Neural progenitor cell (in vitro differentiated cells): ENCODE measurements at regions not wholly inside any gene's neighbourhood (a gene's known extent, or its start where the extent isn't known, plus 50 kb on each side); places are given as distances from the start of the nearest gene placed in this dataset.

ENCODE experiments used
- DNase-seq: peaks from one replicate; pipeline ENCODE4 v3.0.0-alpha.2; 2016; ENCODE audit warnings: low spot score
- H2AFZ ChIP-seq: fragments of 200-600 bp; sonication (generic); replicated peaks from 2 replicates; pipeline ENCODE4 v1.6.1; 2016; ENCODE audit warnings: antibody characterized with exemption
- H3F3A ChIP-seq: fragments of 200-600 bp; sonication (generic); 2 replicates; pipeline ENCODE4 v1.6.1; 2016; ENCODE audit warnings: antibody characterized with exemption, low read depth
- H3K27ac ChIP-seq: fragments of 200-600 bp; sonication (generic); 2 replicates; pipeline ENCODE4 v1.5.1; 2016; ENCODE audit warnings: mild to moderate bottlenecking
- H3K27me3 ChIP-seq: fragments of 200-600 bp; sonication (generic); 2 replicates; pipeline ENCODE4 v1.6.1; 2016; ENCODE audit warnings: mild to moderate bottlenecking, moderate library complexity
- H3K36me3 ChIP-seq: fragments of 200-600 bp; sonication (generic); 2 replicates; pipeline ENCODE4 v1.5.1; 2016
- H3K4me1 ChIP-seq: fragments of 200-600 bp; sonication (generic); 2 replicates; pipeline ENCODE4 v1.6.1; 2016; ENCODE audit warnings: mixed run types
- H3K4me2 ChIP-seq: fragments of 200-600 bp; sonication (generic); 2 replicates; pipeline ENCODE4 v1.6.1; 2016
- H3K4me3 ChIP-seq: fragments of 200-600 bp; sonication (generic); 2 replicates; pipeline ENCODE4 v1.5.1; 2016
- H3K79me2 ChIP-seq: fragments of 200-600 bp; sonication (generic); 2 replicates; pipeline ENCODE4 v1.6.1; 2016; ENCODE audit warnings: low read depth
- H3K9ac ChIP-seq: fragments of 200-600 bp; sonication (generic); 2 replicates; pipeline ENCODE4 v1.6.1; 2016
- H3K9me3 ChIP-seq: fragments of 200-600 bp; sonication (generic); 2 replicates; pipeline ENCODE4 v1.5.1; 2016; ENCODE audit warnings: low read depth
- H4K20me1 ChIP-seq: fragments of 200-600 bp; sonication (generic); 2 replicates; pipeline ENCODE4 v1.6.1; 2016; ENCODE audit warnings: low read depth
- H3K27ac Mint-ChIP-seq: 3 replicates; pipeline ENCODE4 v1.8.0; 2021; ENCODE audit warnings: mixed read lengths
- H3K27me3 Mint-ChIP-seq: 2 replicates; pipeline ENCODE4 v1.8.0; 2022; ENCODE audit warnings: low read depth, mild to moderate bottlenecking, inconsistent platforms, moderate library complexity, mixed read lengths; ENCODE audit not compliant: insufficient read depth
- H3K36me3 Mint-ChIP-seq: 3 replicates; pipeline ENCODE4 v1.8.0; 2021; ENCODE audit warnings: mixed read lengths
- H3K4me1 Mint-ChIP-seq: 3 replicates; pipeline ENCODE4 v1.8.0; 2021; ENCODE audit warnings: mixed read lengths
- H3K4me3 Mint-ChIP-seq: 3 replicates; pipeline ENCODE4 v1.8.0; 2021; ENCODE audit warnings: mild to moderate bottlenecking, moderate library complexity, mixed read lengths
- H3K9me3 Mint-ChIP-seq: 3 replicates; pipeline ENCODE4 v1.8.0; 2020; ENCODE audit warnings: mixed read lengths
- EZH2 ChIP-seq: fragments of 200-600 bp; sonication (generic); IDR thresholded peaks from 2 replicates; pipeline ENCODE4 v1.6.1; 2017; ENCODE audit warnings: antibody characterized with exemption, mild to moderate bottlenecking, moderate library complexity
- EZH2phosphoT487 ChIP-seq: fragments of 200-600 bp; sonication (generic); IDR thresholded peaks from 2 replicates; pipeline ENCODE4 v1.6.1; 2017; ENCODE audit warnings: antibody characterized with exemption
- TF ChIP-seq, protein P1 (sequence below): fragments of 200-600 bp; sonication (generic); IDR thresholded peaks from 2 replicates; pipeline ENCODE4 v1.5.1; 2017; ENCODE audit warnings: antibody characterized with exemption, mild to moderate bottlenecking

DNA sequence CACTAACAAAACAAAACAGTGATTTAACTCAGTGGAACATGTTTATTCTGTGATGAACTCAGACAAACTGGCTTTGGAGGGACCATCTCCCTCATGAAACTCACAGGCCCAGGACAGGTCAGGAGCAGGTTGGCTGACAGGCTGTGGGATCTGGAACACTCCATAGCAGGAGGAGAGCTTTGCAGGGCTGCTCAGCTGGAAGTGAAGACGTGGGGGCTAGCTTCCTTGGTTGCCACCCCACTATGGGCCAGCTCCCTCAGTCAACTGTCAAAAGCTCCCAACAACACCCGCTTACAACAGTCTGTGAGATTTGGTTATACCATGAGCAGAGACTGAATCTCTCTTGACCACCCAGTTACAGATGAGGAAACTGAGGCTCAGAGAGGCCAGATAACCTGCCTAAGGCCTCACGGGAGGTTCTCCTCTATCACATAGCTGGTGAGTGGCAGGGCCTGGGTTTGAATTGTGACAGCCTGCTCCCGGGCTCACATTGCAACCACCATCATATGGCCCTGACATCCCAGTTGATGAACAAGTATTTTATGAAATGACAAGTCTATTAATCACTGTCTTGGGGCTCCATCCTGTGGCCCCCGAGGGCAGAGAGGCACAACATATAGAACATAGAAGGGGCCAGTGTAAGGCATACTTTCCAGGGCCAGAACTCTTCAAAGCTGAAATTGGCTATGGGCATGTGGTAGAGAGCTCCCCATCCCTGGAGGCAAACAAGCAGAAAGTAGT, 473.4 kb downstream of the MN1 start:
- H3K4me3 Mint-ChIP-seq: no peak overlapping the region

DNA sequence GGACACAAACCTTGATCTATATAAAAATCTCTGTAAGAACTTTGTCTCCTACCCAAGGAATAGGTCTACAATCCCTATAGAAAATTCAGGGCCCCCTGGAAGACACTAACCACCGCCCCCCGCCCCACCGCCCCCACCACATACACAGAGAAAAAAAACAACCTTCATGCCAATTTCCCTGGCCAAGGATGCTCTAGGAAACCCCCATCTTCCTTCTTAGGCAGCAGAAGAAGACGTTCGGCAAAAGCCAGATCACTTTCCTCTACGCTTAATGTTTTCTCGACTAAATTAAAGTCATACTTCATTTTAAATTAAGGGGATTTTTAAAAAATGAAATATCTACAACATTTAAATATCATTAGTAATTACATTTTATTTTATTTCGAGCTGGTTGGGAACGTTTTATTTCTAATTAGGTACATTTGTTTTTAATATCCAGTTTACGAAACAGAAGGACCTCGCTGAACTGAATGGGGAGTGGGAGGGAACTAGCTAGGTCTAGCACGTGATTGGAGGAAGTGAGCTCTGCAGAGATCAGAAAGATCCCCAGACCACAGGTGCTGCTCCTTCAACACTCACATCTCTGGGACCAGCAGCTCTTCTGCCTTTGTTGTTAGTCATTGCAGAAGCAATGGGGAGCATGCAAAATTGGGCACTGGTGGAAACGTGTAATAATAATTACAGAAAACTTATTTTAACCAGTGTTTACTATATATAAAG, 472.3 kb downstream of the MN1 start:
- Histone ChIP-seq H2AFZ (peak overlapping the region; percentile 60), H3K27me3 (no peaks in the 10 kb centered on the region), H3K4me3 (peak overlapping the region; percentile 20), H3F3A (peaks cover 3% of the 10 kb centered on the region), H3K9ac (no peak overlapping the region), H4K20me1 (no peaks in the 10 kb centered on the region), H3K9me3 (no peaks in the 10 kb centered on the region), H3K4me2 (peak overlapping the region; percentile 68), H3K79me2 (no peaks in the 10 kb centered on the region), H3K36me3 (no peaks in the 10 kb centered on the region), H3K27ac (no peak overlapping the region), H3K4me1 (peaks cover 15% of the 10 kb centered on the region)
- Mint-ChIP-seq H3K9me3 (no peaks in the 10 kb centered on the region), H3K4me3 (peak overlapping the region; percentile 63), H3K36me3 (no peaks in the 10 kb centered on the region), H3K27me3 (peaks cover 12% of the 10 kb centered on the region), H3K4me1 (peaks cover 29% of the 10 kb centered on the region), H3K27ac (no peak overlapping the region)
- DNase-seq: peak; percentile 68
- TF ChIP-seq, protein P1, sequence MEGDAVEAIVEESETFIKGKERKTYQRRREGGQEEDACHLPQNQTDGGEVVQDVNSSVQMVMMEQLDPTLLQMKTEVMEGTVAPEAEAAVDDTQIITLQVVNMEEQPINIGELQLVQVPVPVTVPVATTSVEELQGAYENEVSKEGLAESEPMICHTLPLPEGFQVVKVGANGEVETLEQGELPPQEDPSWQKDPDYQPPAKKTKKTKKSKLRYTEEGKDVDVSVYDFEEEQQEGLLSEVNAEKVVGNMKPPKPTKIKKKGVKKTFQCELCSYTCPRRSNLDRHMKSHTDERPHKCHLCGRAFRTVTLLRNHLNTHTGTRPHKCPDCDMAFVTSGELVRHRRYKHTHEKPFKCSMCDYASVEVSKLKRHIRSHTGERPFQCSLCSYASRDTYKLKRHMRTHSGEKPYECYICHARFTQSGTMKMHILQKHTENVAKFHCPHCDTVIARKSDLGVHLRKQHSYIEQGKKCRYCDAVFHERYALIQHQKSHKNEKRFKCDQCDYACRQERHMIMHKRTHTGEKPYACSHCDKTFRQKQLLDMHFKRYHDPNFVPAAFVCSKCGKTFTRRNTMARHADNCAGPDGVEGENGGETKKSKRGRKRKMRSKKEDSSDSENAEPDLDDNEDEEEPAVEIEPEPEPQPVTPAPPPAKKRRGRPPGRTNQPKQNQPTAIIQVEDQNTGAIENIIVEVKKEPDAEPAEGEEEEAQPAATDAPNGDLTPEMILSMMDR: no peak
- TF ChIP-seq EZH2 (no peak), EZH2phosphoT487 (no peak)

More for the DNA sequence above, 473.4 kb downstream of the MN1 start:
- Histone ChIP-seq H3K4me3 (no peak overlapping the region), H3K4me2 (no peak overlapping the region), H2AFZ (no peak overlapping the region), H3K9me3 (no peaks in the 10 kb centered on the region), H3K36me3 (no peaks in the 10 kb centered on the region), H3K4me1 (peaks cover 19% of the 10 kb centered on the region), H3F3A (peaks cover 3% of the 10 kb centered on the region), H3K27ac (no peak overlapping the region), H4K20me1 (no peaks in the 10 kb centered on the region), H3K27me3 (no peaks in the 10 kb centered on the region), H3K79me2 (no peaks in the 10 kb centered on the region), H3K9ac (no peak overlapping the region)
- Mint-ChIP-seq H3K4me1 (peaks cover 34% of the 10 kb centered on the region), H3K27ac (no peak overlapping the region), H3K27me3 (peaks cover 11% of the 10 kb centered on the region), H3K36me3 (no peaks in the 10 kb centered on the region), H3K9me3 (no peaks in the 10 kb centered on the region)
- no peak for TF ChIP-seq EZH2phosphoT487
- TF ChIP-seq EZH2: no peak
- TF ChIP-seq, protein P1: no peak
- DNase-seq: no peak

DNA sequence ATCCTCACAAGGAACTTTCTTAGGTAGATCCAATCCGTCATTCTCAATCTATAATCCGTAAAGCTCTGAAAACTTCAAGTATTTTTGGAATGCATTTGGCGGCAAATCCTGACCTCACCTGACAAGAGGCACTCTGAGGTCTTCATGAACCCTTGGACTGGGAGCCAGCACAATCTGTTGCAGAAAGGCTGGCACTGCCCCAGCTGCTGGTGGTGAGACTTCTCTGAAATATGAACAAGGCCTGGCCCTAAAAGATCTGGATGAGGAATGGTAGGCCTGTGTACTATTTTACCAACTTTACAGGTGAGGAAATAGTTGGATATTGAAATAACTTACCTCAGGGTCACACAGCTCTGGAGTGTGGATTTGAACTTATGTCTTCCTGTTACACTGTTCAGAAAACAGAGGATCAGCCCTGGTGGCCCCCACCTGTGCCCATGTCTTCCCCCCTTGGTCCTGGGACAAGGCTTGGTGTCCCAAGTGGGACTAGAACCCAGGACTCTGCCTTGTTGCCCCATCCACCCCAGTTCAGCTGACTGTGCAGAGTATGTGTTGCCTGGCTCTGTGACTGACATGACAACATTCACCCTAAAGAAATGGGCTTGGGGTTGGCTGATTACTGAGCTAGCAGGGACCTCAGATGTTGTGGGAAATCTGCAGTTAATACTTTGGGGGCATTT, 471.4 kb downstream of the MN1 start:
- Histone ChIP-seq H3K79me2 (no peaks in the 10 kb centered on the region), H3K4me3 (no peak overlapping the region), H4K20me1 (no peaks in the 10 kb centered on the region), H2AFZ (no peak overlapping the region), H3F3A (peaks cover 3% of the 10 kb centered on the region), H3K9me3 (no peaks in the 10 kb centered on the region), H3K27ac (no peak overlapping the region), H3K36me3 (no peaks in the 10 kb centered on the region), H3K4me1 (peaks cover 15% of the 10 kb centered on the region), H3K27me3 (no peaks in the 10 kb centered on the region), H3K4me2 (no peak overlapping the region), H3K9ac (no peak overlapping the region)
- Mint-ChIP-seq H3K9me3 (no peaks in the 10 kb centered on the region), H3K36me3 (no peaks in the 10 kb centered on the region), H3K4me3 (no peak overlapping the region), H3K27me3 (peaks cover 12% of the 10 kb centered on the region), H3K4me1 (peaks cover 29% of the 10 kb centered on the region), H3K27ac (no peak overlapping the region)
- TF ChIP-seq EZH2phosphoT487: no peak
- TF ChIP-seq EZH2: no peak
- TF ChIP-seq, protein P1: no peak
- no peak for DNase-seq
